PC-9 (cell line): ENCODE measurements at regions not wholly inside any gene's neighbourhood (a gene's known extent, or its start where the extent isn't known, plus 50 kb on each side); places are given as distances from the start of the nearest gene placed in this dataset.

Experiments
- EZH2 ChIP-seq: fragments of 200-600 bp; sonication (generic); IDR thresholded peaks from 2 replicates; pipeline ENCODE4 v1.8.0; 2017; ENCODE audit warnings: antibody characterized with exemption, low read depth
- TF ChIP-seq, protein P1 (sequence below): fragments of 200-600 bp; sonication (generic); conservative IDR thresholded peaks from 2 replicates; pipeline ENCODE4 v1.6.1; 2017; ENCODE audit warnings: mixed run types, antibody characterized with exemption, mild to moderate bottlenecking, moderate library complexity

DNA sequence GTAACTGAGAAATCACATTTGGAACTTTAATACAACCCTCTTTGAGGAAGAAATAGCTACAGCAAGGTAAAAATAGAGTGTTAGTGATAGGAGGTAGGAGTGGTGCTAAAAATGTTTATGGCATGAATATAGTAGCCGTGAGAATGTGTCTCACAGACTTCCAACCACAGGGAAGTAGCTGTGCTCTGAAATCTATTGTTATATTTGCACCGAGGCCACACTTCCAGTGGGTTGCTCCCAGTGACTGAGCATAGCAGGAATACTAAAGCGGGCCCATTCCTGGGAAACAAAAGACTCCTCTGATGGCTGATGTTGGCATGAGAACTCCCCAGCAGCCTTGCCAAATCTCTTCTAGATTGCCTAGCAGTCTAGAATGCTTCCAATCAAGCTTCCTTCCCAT, 174.1 kb upstream of the PLXNC1 start:
- TF ChIP-seq EZH2 = no peak
- TF ChIP-seq, protein P1, sequence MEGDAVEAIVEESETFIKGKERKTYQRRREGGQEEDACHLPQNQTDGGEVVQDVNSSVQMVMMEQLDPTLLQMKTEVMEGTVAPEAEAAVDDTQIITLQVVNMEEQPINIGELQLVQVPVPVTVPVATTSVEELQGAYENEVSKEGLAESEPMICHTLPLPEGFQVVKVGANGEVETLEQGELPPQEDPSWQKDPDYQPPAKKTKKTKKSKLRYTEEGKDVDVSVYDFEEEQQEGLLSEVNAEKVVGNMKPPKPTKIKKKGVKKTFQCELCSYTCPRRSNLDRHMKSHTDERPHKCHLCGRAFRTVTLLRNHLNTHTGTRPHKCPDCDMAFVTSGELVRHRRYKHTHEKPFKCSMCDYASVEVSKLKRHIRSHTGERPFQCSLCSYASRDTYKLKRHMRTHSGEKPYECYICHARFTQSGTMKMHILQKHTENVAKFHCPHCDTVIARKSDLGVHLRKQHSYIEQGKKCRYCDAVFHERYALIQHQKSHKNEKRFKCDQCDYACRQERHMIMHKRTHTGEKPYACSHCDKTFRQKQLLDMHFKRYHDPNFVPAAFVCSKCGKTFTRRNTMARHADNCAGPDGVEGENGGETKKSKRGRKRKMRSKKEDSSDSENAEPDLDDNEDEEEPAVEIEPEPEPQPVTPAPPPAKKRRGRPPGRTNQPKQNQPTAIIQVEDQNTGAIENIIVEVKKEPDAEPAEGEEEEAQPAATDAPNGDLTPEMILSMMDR = no peak
